ENCODE measurements at regions not wholly inside any gene's neighbourhood (a gene's known extent, or its start where the extent isn't known, plus 50 kb on each side); places are given as distances from the start of the nearest gene placed in this dataset.

- Histone ChIP-seq H3K9ac (ENCODE audit: low read length) (no peak overlapping the region), H3K4me2 (ENCODE audit: low read length) (no peak overlapping the region), H3K36me3 (ENCODE audit: insufficient read depth, low read length) (no peaks in the 10 kb centered on the region), H3K27ac (ENCODE audit: low read depth, low read length) (no peak overlapping the region), H3K79me2 (ENCODE audit: insufficient read depth, low read length) (no peaks in the 10 kb centered on the region), H3K4me1 (ENCODE audit: insufficient read depth, low read length) (no peaks in the 10 kb centered on the region), H4K20me1 (ENCODE audit: insufficient read depth, low read length) (no peaks in the 10 kb centered on the region), H3K4me3 (ENCODE audit: insufficient read depth, low read depth, low read length) (no peak overlapping the region), H3K27me3 (ENCODE audit: insufficient read depth, low read length) (no peaks in the 10 kb centered on the region), H2AFZ (ENCODE audit: low read depth, low read length) (no peak overlapping the region), H3K9me3 (ENCODE audit: insufficient read depth, low read depth, low read length) (no peaks in the 10 kb centered on the region)
- H3K27me3 Mint-ChIP-seq (ENCODE audit: low read depth, unreplicated experiment) = peaks cover 14% of the 10 kb centered on the region
- H3K27ac Mint-ChIP-seq (ENCODE audit: unreplicated experiment) = no peak overlapping the region
- FAIRE-seq (no peak), DNase-seq (ENCODE audit: low read depth) (no peak)
- H3K9me3 Mint-ChIP-seq (ENCODE audit: unreplicated experiment) = no peaks in the 10 kb centered on the region
- H3K4me1 Mint-ChIP-seq (ENCODE audit: low read depth, unreplicated experiment) = no peaks in the 10 kb centered on the region
- no peaks in the 10 kb centered on the region for H3K36me3 Mint-ChIP-seq (ENCODE audit: low read depth, unreplicated experiment)
- no peak for TF ChIP-seq EZH2 (IDR thresholded peaks at IDR 0.05; ENCODE audit: insufficient read depth, low read length)
- TF ChIP-seq CTCF (IDR thresholded peaks at IDR 0.05; ENCODE audit: insufficient read depth, low read depth, low read length) = no peak
- no peak overlapping the region for H3K4me3 Mint-ChIP-seq (ENCODE audit: unreplicated experiment)
Observed at GRCh38 chr16:51085271-51085670, 65.8 kb downstream of the SALL1 start.

GRCh38 chr16:51084074-51084928 is 66.8 kb downstream of the SALL1 start:
- Histone ChIP-seq H3K27me3 (ENCODE audit: insufficient read depth, low read length) (no peaks in the 10 kb centered on the region), H3K79me2 (ENCODE audit: insufficient read depth, low read length) (no peaks in the 10 kb centered on the region), H3K4me2 (ENCODE audit: low read length) (no peak overlapping the region), H3K4me1 (ENCODE audit: insufficient read depth, low read length) (no peaks in the 10 kb centered on the region), H3K27ac (ENCODE audit: low read depth, low read length) (no peak overlapping the region), H3K4me3 (ENCODE audit: insufficient read depth, low read depth, low read length) (no peak overlapping the region), H3K9me3 (ENCODE audit: insufficient read depth, low read depth, low read length) (no peaks in the 10 kb centered on the region), H3K9ac (ENCODE audit: low read length) (no peak overlapping the region), H2AFZ (ENCODE audit: low read depth, low read length) (no peak overlapping the region), H3K36me3 (ENCODE audit: insufficient read depth, low read length) (no peaks in the 10 kb centered on the region), H4K20me1 (ENCODE audit: insufficient read depth, low read length) (no peaks in the 10 kb centered on the region)
- H3K36me3 Mint-ChIP-seq (ENCODE audit: low read depth, unreplicated experiment) = no peaks in the 10 kb centered on the region
- H3K27me3 Mint-ChIP-seq (ENCODE audit: low read depth, unreplicated experiment) = peaks cover 14% of the 10 kb centered on the region
- no peak for FAIRE-seq
- TF ChIP-seq CTCF (IDR thresholded peaks at IDR 0.05; ENCODE audit: insufficient read depth, low read depth, low read length) (no peak), EZH2 (IDR thresholded peaks at IDR 0.05; ENCODE audit: insufficient read depth, low read length) (no peak)
- H3K9me3 Mint-ChIP-seq (ENCODE audit: unreplicated experiment) = no peaks in the 10 kb centered on the region
- no peaks in the 10 kb centered on the region for H3K4me1 Mint-ChIP-seq (ENCODE audit: low read depth, unreplicated experiment)
- H3K27ac Mint-ChIP-seq (ENCODE audit: unreplicated experiment) = no peak overlapping the region
- peak; percentile 56 for DNase-seq (ENCODE audit: low read depth)
- H3K4me3 Mint-ChIP-seq (ENCODE audit: unreplicated experiment) = peak overlapping the region; percentile 34

- FAIRE-seq = no peak
- H3K4me1 Mint-ChIP-seq (ENCODE audit: low read depth, unreplicated experiment) = peaks cover 2% of the 10 kb centered on the region
- Histone ChIP-seq H3K27me3 (ENCODE audit: insufficient read depth, low read length) (peaks cover 3% of the 10 kb centered on the region), H4K20me1 (ENCODE audit: insufficient read depth, low read length) (no peaks in the 10 kb centered on the region), H3K4me3 (ENCODE audit: insufficient read depth, low read depth, low read length) (no peak overlapping the region), H3K9ac (ENCODE audit: low read length) (no peak overlapping the region), H3K4me1 (ENCODE audit: insufficient read depth, low read length) (no peaks in the 10 kb centered on the region), H3K36me3 (ENCODE audit: insufficient read depth, low read length) (no peaks in the 10 kb centered on the region), H3K27ac (ENCODE audit: low read depth, low read length) (no peak overlapping the region), H3K79me2 (ENCODE audit: insufficient read depth, low read length) (no peaks in the 10 kb centered on the region), H3K9me3 (ENCODE audit: insufficient read depth, low read depth, low read length) (no peaks in the 10 kb centered on the region), H3K4me2 (ENCODE audit: low read length) (no peak overlapping the region), H2AFZ (ENCODE audit: low read depth, low read length) (no peak overlapping the region)
- H3K27ac Mint-ChIP-seq (ENCODE audit: unreplicated experiment) = no peak overlapping the region
- H3K27me3 Mint-ChIP-seq (ENCODE audit: low read depth, unreplicated experiment) = peaks cover 26% of the 10 kb centered on the region
- H3K4me3 Mint-ChIP-seq (ENCODE audit: unreplicated experiment) = no peak overlapping the region
- no peaks in the 10 kb centered on the region for H3K36me3 Mint-ChIP-seq (ENCODE audit: low read depth, unreplicated experiment)
- peaks cover 5% of the 10 kb centered on the region for H3K9me3 Mint-ChIP-seq (ENCODE audit: unreplicated experiment)
- no peak for TF ChIP-seq EZH2 (IDR thresholded peaks at IDR 0.05; ENCODE audit: insufficient read depth, low read length)
- TF ChIP-seq CTCF (IDR thresholded peaks at IDR 0.05; ENCODE audit: insufficient read depth, low read depth, low read length) = no peak
- no peak for DNase-seq (ENCODE audit: low read depth)
Observed at GRCh38 chr16:51072591-51072990, 78.5 kb downstream of the SALL1 start.
